ENCODE measurements at regions not wholly inside any gene's neighbourhood (a gene's known extent, or its start where the extent isn't known, plus 50 kb on each side); places are given as distances from the start of the nearest gene placed in this dataset.

DNA sequence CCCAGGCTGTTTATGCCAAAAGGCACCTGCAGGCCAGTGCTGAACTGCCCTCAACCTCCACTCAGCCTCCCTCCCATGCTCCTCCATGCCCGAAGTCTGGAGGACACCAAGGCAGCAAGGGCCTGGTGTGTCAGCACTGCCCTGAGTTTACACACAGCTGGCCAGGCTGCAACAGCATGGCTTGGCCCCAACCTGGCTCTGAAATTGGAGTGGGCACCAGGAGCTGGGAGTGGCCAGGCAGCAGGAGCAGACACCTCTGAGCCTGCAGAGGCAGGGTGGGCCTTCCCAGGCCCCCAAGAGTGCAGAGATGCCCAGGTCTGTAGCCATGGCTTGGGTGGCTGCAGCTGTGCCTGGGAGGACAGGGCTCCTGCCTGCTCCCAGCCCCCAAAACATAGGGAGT is 571.2 kb upstream of the ACTRT1 start:
- TF ChIP-seq, protein P1, sequence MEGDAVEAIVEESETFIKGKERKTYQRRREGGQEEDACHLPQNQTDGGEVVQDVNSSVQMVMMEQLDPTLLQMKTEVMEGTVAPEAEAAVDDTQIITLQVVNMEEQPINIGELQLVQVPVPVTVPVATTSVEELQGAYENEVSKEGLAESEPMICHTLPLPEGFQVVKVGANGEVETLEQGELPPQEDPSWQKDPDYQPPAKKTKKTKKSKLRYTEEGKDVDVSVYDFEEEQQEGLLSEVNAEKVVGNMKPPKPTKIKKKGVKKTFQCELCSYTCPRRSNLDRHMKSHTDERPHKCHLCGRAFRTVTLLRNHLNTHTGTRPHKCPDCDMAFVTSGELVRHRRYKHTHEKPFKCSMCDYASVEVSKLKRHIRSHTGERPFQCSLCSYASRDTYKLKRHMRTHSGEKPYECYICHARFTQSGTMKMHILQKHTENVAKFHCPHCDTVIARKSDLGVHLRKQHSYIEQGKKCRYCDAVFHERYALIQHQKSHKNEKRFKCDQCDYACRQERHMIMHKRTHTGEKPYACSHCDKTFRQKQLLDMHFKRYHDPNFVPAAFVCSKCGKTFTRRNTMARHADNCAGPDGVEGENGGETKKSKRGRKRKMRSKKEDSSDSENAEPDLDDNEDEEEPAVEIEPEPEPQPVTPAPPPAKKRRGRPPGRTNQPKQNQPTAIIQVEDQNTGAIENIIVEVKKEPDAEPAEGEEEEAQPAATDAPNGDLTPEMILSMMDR (conservative IDR thresholded peaks at IDR 0.05; ENCODE audit: low read depth, low read length) = no peak
- TF ChIP-seq EZH2 (IDR thresholded peaks at IDR 0.05; ENCODE audit: low read length, unreplicated experiment) (no peak), EZH2phosphoT487 (IDR thresholded peaks at IDR 0.05; ENCODE audit: borderline replicate concordance, low read length) (no peak)
